ENCODE measurements at regions not wholly inside any gene's neighbourhood (a gene's known extent, or its start where the extent isn't known, plus 50 kb on each side); places are given as distances from the start of the nearest gene placed in this dataset.

GRCh38 chr21:30935889-30936168, 54.4 kb upstream of the KRTAP11-1 start:
- DNase-seq (ENCODE audit: low read depth in 1 of 2, low spot score in 2 of 2) = no peak
- Histone ChIP-seq H3K36me3 (ENCODE audit: control insufficient read depth in 2 of 4, insufficient read depth in 4 of 4, low read length in 3 of 4) (no peaks in the 10 kb centered on the region), H3K27ac (ENCODE audit: low read depth, low read length) (no peak overlapping the region), H3K18ac (ENCODE audit: extremely low read depth, low read length) (no peak overlapping the region), H3K4me2 (ENCODE audit: insufficient read depth in 1 of 2, low read depth in 2 of 2, low read length in 2 of 2) (no peak overlapping the region), H4K20me1 (replicated peaks in 1 of 2; ENCODE audit: control insufficient read depth in 1 of 2, insufficient read depth in 2 of 2, low read length in 2 of 2) (no peaks in the 10 kb centered on the region), H2AK5ac (ENCODE audit: low read depth, low read length) (no peak overlapping the region), H4K8ac (ENCODE audit: extremely low read depth, insufficient read depth, low read length) (no peak overlapping the region), H3K23me2 (ENCODE audit: low read depth, low read length) (no peaks in the 10 kb centered on the region), H3K4ac (replicated peaks; ENCODE audit: insufficient read length, low read depth, low read length) (no peak overlapping the region), H2BK12ac (ENCODE audit: low read depth, low read length) (no peak overlapping the region), H3K9ac (replicated peaks in 1 of 4; ENCODE audit: extremely low read depth in 1 of 4, low read depth in 3 of 4, low read length in 3 of 4) (no peak overlapping the region), H3K79me1 (ENCODE audit: low read depth, low read length) (no peaks in the 10 kb centered on the region), H3K14ac (ENCODE audit: insufficient read length) (no peak overlapping the region), H4K5ac (ENCODE audit: insufficient read length, low read depth, low read length) (no peak overlapping the region), H2BK15ac (ENCODE audit: low read length) (no peak overlapping the region), H2BK5ac (ENCODE audit: low read depth, low read length) (no peak overlapping the region), H3K56ac (replicated peaks; ENCODE audit: insufficient read length, low read depth, low read length) (no peak overlapping the region), H3K79me2 (ENCODE audit: control insufficient read depth in 1 of 2, insufficient read depth in 2 of 2, low read length in 2 of 2) (no peaks in the 10 kb centered on the region), H3K27me3 (replicated peaks in 1 of 4; ENCODE audit: control insufficient read depth in 3 of 4, extremely low read depth in 1 of 4, insufficient read depth in 3 of 4, low read length in 3 of 4) (no peaks in the 10 kb centered on the region), H2BK20ac (ENCODE audit: low read length) (no peak overlapping the region), H4K91ac (replicated peaks; ENCODE audit: insufficient read length, low read length) (no peak overlapping the region), H2AFZ (ENCODE audit: low read length) (no peak overlapping the region), H3K4me3 (ENCODE audit: extremely low read depth in 1 of 4, insufficient read depth in 2 of 4, low read depth in 3 of 4, low read length in 4 of 4) (no peak overlapping the region), H2BK120ac (replicated peaks; ENCODE audit: low read depth, low read length) (no peak overlapping the region), H3K4me1 (replicated peaks in 1 of 4; ENCODE audit: control insufficient read depth in 3 of 4, insufficient read depth in 4 of 4, low read length in 3 of 4) (no peaks in the 10 kb centered on the region), H3K9me3 (ENCODE audit: insufficient read depth in 2 of 2, low read depth in 1 of 2, low read length in 1 of 2) (no peaks in the 10 kb centered on the region; a peak in 1 of 4 replicates), H3K23ac (ENCODE audit: insufficient read length) (no peak overlapping the region)
- ChIA-PET CTCF (ENCODE audit: partially characterized antibody) (interaction anchor here (1.0 to 1.5 kb wide), 2 partner anchors 11 to 150 kb away, joined by 3 to 4 read pairs; no protein-coding TSS in a partner anchor), POLR2A (ENCODE audit: partially characterized antibody) (no interaction called here)
- WGBS, 2 experiments (ENCODE audit: extremely low coverage in 1 of 2, insufficient coverage in 1 of 2, insufficient read length in 1 of 2, insufficient replicate concordance in 2 of 2, low coverage in 1 of 2, low lambda C conversion rate in 2 of 2, missing lambda C conversion rate in 1 of 2) = 84% methylated on average over 4 of the region's 4 CpGs; no CpG with 5 or more reads in 1 of the 2 experiments
- no peak for FAIRE-seq
- TF ChIP-seq EP300 (IDR thresholded peaks at IDR 0.05; ENCODE audit: borderline replicate concordance in 1 of 2, low read depth in 2 of 2, low read length in 2 of 2) (no peak), E2F6 (IDR thresholded peaks at IDR 0.05) (no peak), ATF2 (IDR thresholded peaks at IDR 0.05; ENCODE audit: low read length) (no peak), SIN3A (conservative IDR thresholded peaks at IDR 0.05 in 1 of 2, IDR thresholded peaks at IDR 0.05 in 1 of 2; ENCODE audit: low read depth in 1 of 2, low read length in 2 of 2) (no peak), PHF8 (conservative IDR thresholded peaks at IDR 0.05; ENCODE audit: low read depth, low read length) (no peak), RAD21 (IDR thresholded peaks at IDR 0.05 in 1 of 2, conservative IDR thresholded peaks at IDR 0.05 in 1 of 2; ENCODE audit: low read depth in 2 of 2, low read length in 2 of 2) (no peak), NANOG (IDR thresholded peaks at IDR 0.05; ENCODE audit: insufficient read depth, low read depth, low read length, poor library complexity, severe bottlenecking) (no peak), ZNF274 (IDR thresholded peaks at IDR 0.05; ENCODE audit: borderline replicate concordance, extremely low read depth, low read length) (no peak), HDAC2 (IDR thresholded peaks at IDR 0.05; ENCODE audit: borderline replicate concordance in 1 of 2, low read depth in 2 of 2, low read length in 2 of 2) (no peak), CBX5 (IDR thresholded peaks at IDR 0.05; ENCODE audit: low read depth, low read length) (no peak), CEBPB (IDR thresholded peaks at IDR 0.05; ENCODE audit: low read depth, low read length) (no peak)
